Keratinocyte (primary cell): ENCODE measurements at regions not wholly inside any gene's neighbourhood (a gene's known extent, or its start where the extent isn't known, plus 50 kb on each side); places are given as distances from the start of the nearest gene placed in this dataset.

Source experiments
- CTCF ChIP-seq, 3 experiments: IDR thresholded peaks in 1 of 3; conservative IDR thresholded peaks in 1 of 3; optimal IDR thresholded peaks in 1 of 3; 2 replicates in 2 of 3; 3 replicates in 1 of 3; pipeline versions ENCODE3 to v1.5.1; 2011; ENCODE audit warnings: low read length in 3 of 3, mild to moderate bottlenecking in 3 of 3, moderate library complexity in 2 of 3, control low read depth in 1 of 3, inconsistent platforms in 1 of 3; ENCODE audit not compliant: insufficient read depth in 2 of 3; ENCODE audit errors: extremely low read depth in 1 of 3
- EZH2 ChIP-seq: IDR thresholded peaks from one replicate; pipeline ENCODE4 v1.6.1; 2012; ENCODE audit warnings: inconsistent platforms, mild to moderate bottlenecking, low read length, moderate library complexity

GRCh38 chr2:145038041-145038525, 518.2 kb upstream of the ZEB2 start:
- no peak for TF ChIP-seq CTCF (optimal IDR thresholded peaks at IDR 0.05 in 1 of 3, IDR thresholded peaks at IDR 0.05 in 1 of 3, conservative IDR thresholded peaks at IDR 0.05 in 1 of 3; ENCODE audit: extremely low read depth in 1 of 3, insufficient read depth in 2 of 3, low read length in 3 of 3)
- no peak for TF ChIP-seq EZH2
